ENCODE measurements at regions not wholly inside any gene's neighbourhood (a gene's known extent, or its start where the extent isn't known, plus 50 kb on each side); places are given as distances from the start of the nearest gene placed in this dataset.

DNA sequence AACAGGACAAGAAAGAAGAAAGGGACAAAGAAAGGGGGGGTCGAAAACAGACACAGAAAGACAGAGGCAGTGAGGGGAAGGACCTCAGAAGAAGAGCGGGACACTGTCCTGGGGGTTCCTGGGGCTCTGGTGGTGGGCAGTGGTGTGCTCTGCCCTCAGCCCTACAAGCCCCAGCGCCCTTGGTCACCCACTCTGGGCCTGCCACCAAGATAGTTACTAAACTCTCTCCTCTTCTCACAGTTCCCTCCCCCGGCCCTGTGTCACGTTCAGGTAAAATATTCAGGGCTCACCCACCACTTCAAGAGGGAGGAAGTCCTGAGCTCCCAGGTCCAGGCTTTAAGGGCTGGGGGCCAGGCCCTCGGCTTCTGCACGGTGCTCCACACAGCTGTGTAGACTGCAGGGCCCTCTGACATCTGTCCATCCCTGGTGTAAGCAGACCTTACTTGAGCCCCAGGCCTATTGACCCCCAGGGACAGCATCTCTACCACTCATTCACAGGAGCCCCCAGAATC lies 87.4 kb downstream of the MRPL14 start:
- no peak for DNase-seq (ENCODE audit: low read depth, low spot score)
- Histone ChIP-seq H3K27me3 (ENCODE audit: control insufficient read depth, insufficient read depth, low read length) (no peaks in the 10 kb centered on the region), H3K4me3 (ENCODE audit: low read depth in 2 of 2, low read length in 2 of 2) (no peak overlapping the region), H3K4me1 (ENCODE audit: control insufficient read depth, insufficient read depth, low read length) (peaks cover 29% of the 10 kb centered on the region), H3K9me3 (ENCODE audit: control insufficient read depth, insufficient read depth, low read depth, low read length) (no peaks in the 10 kb centered on the region), H3K27ac (ENCODE audit: low read length) (no peak overlapping the region), H3K36me3 (ENCODE audit: control insufficient read depth, insufficient read depth, low read length) (no peaks in the 10 kb centered on the region)
- intact Hi-C loops (cut with micrococcal nuclease; ENCODE audit: unreplicated experiment): no loop called here
- CTCF ChIA-PET: interaction anchor here (0.7 kb wide), 2 partner anchors 8 to 38 kb away, joined by 3 read pairs; no protein-coding TSS in a partner anchor
- in situ Hi-C loops (cut with HindIII; ENCODE audit: low pct_unique_long_range_greater_than_20kb, low sequenced_read_pairs): no loop called here
- BruUV-seq (replicated peaks): no TSS peak
- POLR2A ChIA-PET: no interaction called here
- no peak for ATAC-seq
- no peak for TF ChIP-seq CTCF (IDR thresholded peaks at IDR 0.05)

DNA sequence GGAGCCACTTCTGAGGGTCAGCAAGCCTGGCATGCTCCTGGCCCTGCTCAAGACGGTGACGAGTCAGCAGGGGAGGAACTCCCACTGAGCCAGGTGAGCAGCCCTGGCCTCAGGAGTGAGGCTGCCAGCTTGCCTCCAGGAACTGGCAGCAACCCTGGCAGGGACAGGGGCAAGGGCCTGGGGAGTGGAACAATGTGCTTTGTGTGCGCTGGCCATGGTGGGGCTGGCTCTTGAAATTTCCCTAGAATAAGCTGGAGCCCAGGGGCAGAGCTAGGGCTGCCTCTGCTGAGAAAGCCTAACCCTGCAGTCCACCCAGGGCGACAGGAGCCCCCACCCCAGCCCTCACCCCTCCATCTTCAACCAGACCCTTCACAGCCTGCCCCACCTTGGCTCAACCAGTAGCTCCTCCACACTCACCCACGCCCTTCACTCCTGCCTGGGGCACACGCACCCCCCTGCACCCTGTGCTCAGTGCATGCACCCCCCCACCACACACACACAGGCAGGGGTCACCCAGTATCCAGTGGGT lies 88.0 kb downstream of the MRPL14 start:
- Histone ChIP-seq H3K27ac (ENCODE audit: low read length) (no peak overlapping the region), H3K4me3 (ENCODE audit: low read depth in 2 of 2, low read length in 2 of 2) (no peak overlapping the region), H3K9me3 (ENCODE audit: control insufficient read depth, insufficient read depth, low read depth, low read length) (no peaks in the 10 kb centered on the region), H3K36me3 (ENCODE audit: control insufficient read depth, insufficient read depth, low read length) (no peaks in the 10 kb centered on the region), H3K27me3 (ENCODE audit: control insufficient read depth, insufficient read depth, low read length) (no peaks in the 10 kb centered on the region), H3K4me1 (ENCODE audit: control insufficient read depth, insufficient read depth, low read length) (peaks cover 35% of the 10 kb centered on the region)
- ChIA-PET POLR2A (no interaction called here), CTCF (interaction anchor here (0.7 kb wide), 1 partner anchor 38 kb away, joined by 3 read pairs; no protein-coding TSS in a partner anchor)
- no peak for TF ChIP-seq CTCF (IDR thresholded peaks at IDR 0.05)
- TF ChIP-seq TCF7L2 (IDR thresholded peaks at IDR 0.05; ENCODE audit: low read depth, low read length): no peak
- TF ChIP-seq SIN3A (IDR thresholded peaks at IDR 0.05; ENCODE audit: borderline replicate concordance, insufficient read depth, low read depth, low read length): no peak
- TF ChIP-seq REST (IDR thresholded peaks at IDR 0.05; ENCODE audit: insufficient read depth in 1 of 2, low read depth in 2 of 2, low read length in 1 of 2): no peak
- no peak for TF ChIP-seq POLR2AphosphoS5 (IDR thresholded peaks at IDR 0.05; ENCODE audit: low read depth, low read length)
- ATAC-seq (no peak), DNase-seq (ENCODE audit: low read depth, low spot score) (no peak)
- no TSS peak for BruUV-seq (replicated peaks)
- in situ Hi-C loops (cut with HindIII; ENCODE audit: low pct_unique_long_range_greater_than_20kb, low sequenced_read_pairs): no loop called here
- intact Hi-C loops (cut with micrococcal nuclease; ENCODE audit: unreplicated experiment): no loop called here

Measured in Panc1 (cell line).